ENCODE measurements at regions not wholly inside any gene's neighbourhood (a gene's known extent, or its start where the extent isn't known, plus 50 kb on each side); places are given as distances from the start of the nearest gene placed in this dataset.
"Not testable (repeated sequence)": the region's sequence is repeated elsewhere in the genome, so short reads cannot be mapped to it uniquely, and the experiment has no call there.

- no peak overlapping the region for H4K5ac ChIP-seq (ENCODE audit: insufficient read length, low read depth, low read length)
- Mint-ChIP-seq H3K9me3 (no peaks in the 10 kb centered on the region; a peak in 1 of 5 replicates), H3K36me3 (ENCODE audit: insufficient read depth in 1 of 3, low read depth in 3 of 3) (no peaks in the 10 kb centered on the region), H3K4me3 (no peak overlapping the region), H3K27me3 (ENCODE audit: low read depth) (no peaks in the 10 kb centered on the region; the same call in 1 of the 2 replicates), H3K27ac (no peak overlapping the region), H3K4me1 (peaks cover 0 to 4% of the 10 kb centered on the region in 2 experiments; a peak in 2 of 4 replicates)
- no peak overlapping the region for H3T11ph ChIP-seq (ENCODE audit: low read length)
- no peak overlapping the region for H2BK20ac ChIP-seq (ENCODE audit: low read depth, low read length, poor library complexity, severe bottlenecking)
- no peak for TF ChIP-seq CTCF (conservative IDR thresholded peaks at IDR 0.05)
- H3K4ac ChIP-seq (ENCODE audit: low read depth, low read length) = no peak overlapping the region
- H3K23me2 ChIP-seq (ENCODE audit: insufficient read length, low read depth, low read length, poor library complexity, severe bottlenecking) = no peaks in the 10 kb centered on the region
- H3K9me3 ChIP-seq (ENCODE audit: control insufficient read depth, low read depth, low read length) = no peaks in the 10 kb centered on the region
- H4K8ac ChIP-seq (replicated peaks; ENCODE audit: insufficient read length, low read depth, low read length) = no peak overlapping the region
- H3K79me1 ChIP-seq (ENCODE audit: insufficient read depth, low read depth, low read length, poor library complexity, severe bottlenecking) = no peaks in the 10 kb centered on the region
- no peak overlapping the region for H2AFZ ChIP-seq (ENCODE audit: low read length)
- no peak overlapping the region for H3K23ac ChIP-seq (ENCODE audit: insufficient read length, low read depth, low read length)
- H4K20me1 ChIP-seq (ENCODE audit: control insufficient read depth, insufficient read depth, insufficient read length) = no peaks in the 10 kb centered on the region
- no peak for DNase-seq
- H3K14ac ChIP-seq (ENCODE audit: insufficient read depth, low read length) = no peak overlapping the region
- no peak overlapping the region for H2BK12ac ChIP-seq (ENCODE audit: insufficient read length, low read depth, low read length)
- H3K56ac ChIP-seq (ENCODE audit: insufficient read length, low read depth, low read length) = no peak overlapping the region
- H3K27me3 ChIP-seq (ENCODE audit: insufficient read depth, low read length) = no peaks in the 10 kb centered on the region
- no peak overlapping the region for H2BK15ac ChIP-seq (ENCODE audit: low read depth, low read length)
- no peak overlapping the region for H2BK120ac ChIP-seq (ENCODE audit: low read depth, low read length, poor library complexity, severe bottlenecking)
- H3K9ac ChIP-seq (ENCODE audit: extremely low read depth, insufficient read length, low read length) = no peak overlapping the region
- no peak overlapping the region for H2AK5ac ChIP-seq (ENCODE audit: insufficient read length, low read length)
- no CpG with 5 or more reads among the region's 2 CpGs for WGBS (ENCODE audit: extremely low coverage, insufficient read length, low lambda C conversion rate)
- H4K91ac ChIP-seq (ENCODE audit: insufficient read length, low read depth, low read length) = no peak overlapping the region
- no peak overlapping the region for H3K4me2 ChIP-seq (ENCODE audit: insufficient read depth, insufficient read length, low read length)
- H3K4me1 ChIP-seq (ENCODE audit: insufficient read depth, low read length) = no peaks in the 10 kb centered on the region
- no peaks in the 10 kb centered on the region for H3K79me2 ChIP-seq (ENCODE audit: insufficient read depth, low read length)
- no peak overlapping the region for H3K18ac ChIP-seq (ENCODE audit: insufficient read length, low read depth, low read length)
- no peak overlapping the region for H2BK5ac ChIP-seq (ENCODE audit: insufficient read length, low read length)
- no peak overlapping the region for H3K27ac ChIP-seq (ENCODE audit: insufficient read length, low read depth, low read length)
These were observed 313.5 kb downstream of the ICE1 start for GRCh38 chr5:5736007-5736406.

GRCh38 chr5:5733058-5733457 lies 310.6 kb downstream of the ICE1 start:
- H3T11ph ChIP-seq (ENCODE audit: low read length); H3K27ac Mint-ChIP-seq; H3K4me3 Mint-ChIP-seq; H2AFZ ChIP-seq (ENCODE audit: low read length); H3K56ac ChIP-seq (ENCODE audit: insufficient read length, low read depth, low read length); H3K18ac ChIP-seq (ENCODE audit: insufficient read length, low read depth, low read length); H3K9me3 Mint-ChIP-seq; H3K79me2 ChIP-seq (ENCODE audit: insufficient read depth, low read length); DNase-seq; H2BK120ac ChIP-seq (ENCODE audit: low read depth, low read length, poor library complexity, severe bottlenecking); H3K23ac ChIP-seq (ENCODE audit: insufficient read length, low read depth, low read length); H4K91ac ChIP-seq (ENCODE audit: insufficient read length, low read depth, low read length); H3K4me2 ChIP-seq (ENCODE audit: insufficient read depth, insufficient read length, low read length); H3K79me1 ChIP-seq (ENCODE audit: insufficient read depth, low read depth, low read length, poor library complexity, severe bottlenecking); H3K27ac ChIP-seq (ENCODE audit: insufficient read length, low read depth, low read length); H3K27me3 ChIP-seq (ENCODE audit: insufficient read depth, low read length); H4K20me1 ChIP-seq (ENCODE audit: control insufficient read depth, insufficient read depth, insufficient read length); H2BK20ac ChIP-seq (ENCODE audit: low read depth, low read length, poor library complexity, severe bottlenecking); H3K36me3 Mint-ChIP-seq (ENCODE audit: insufficient read depth in 1 of 3, low read depth in 3 of 3); H3K14ac ChIP-seq (ENCODE audit: insufficient read depth, low read length); H2BK5ac ChIP-seq (ENCODE audit: insufficient read length, low read length); H3K23me2 ChIP-seq (ENCODE audit: insufficient read length, low read depth, low read length, poor library complexity, severe bottlenecking); H3K4ac ChIP-seq (ENCODE audit: low read depth, low read length); H4K5ac ChIP-seq (ENCODE audit: insufficient read length, low read depth, low read length); H2AK5ac ChIP-seq (ENCODE audit: insufficient read length, low read length); H2BK15ac ChIP-seq (ENCODE audit: low read depth, low read length); H3K4me1 ChIP-seq (ENCODE audit: insufficient read depth, low read length); H3K9ac ChIP-seq (ENCODE audit: extremely low read depth, insufficient read length, low read length); H4K8ac ChIP-seq (replicated peaks; ENCODE audit: insufficient read length, low read depth, low read length); H3K4me1 Mint-ChIP-seq; H2BK12ac ChIP-seq (ENCODE audit: insufficient read length, low read depth, low read length); H3K9me3 ChIP-seq (ENCODE audit: control insufficient read depth, low read depth, low read length); H3K27me3 Mint-ChIP-seq (ENCODE audit: low read depth): not testable (repeated sequence)
- no CpG with 5 or more reads among the region's 2 CpGs for WGBS (ENCODE audit: extremely low coverage, insufficient read length, low lambda C conversion rate)
